GM21423 (cell line): ENCODE measurements at regions not wholly inside any gene's neighbourhood (a gene's known extent, or its start where the extent isn't known, plus 50 kb on each side); places are given as distances from the start of the nearest gene placed in this dataset.

Experiments
- ATAC-seq: cut with Tn5 transposase; IDR thresholded peaks from one replicate; pipeline ENCODE4 v1.9.1; 2021; ENCODE audit warnings: mild to moderate bottlenecking, moderate library complexity; ENCODE audit not compliant: unreplicated experiment

DNA sequence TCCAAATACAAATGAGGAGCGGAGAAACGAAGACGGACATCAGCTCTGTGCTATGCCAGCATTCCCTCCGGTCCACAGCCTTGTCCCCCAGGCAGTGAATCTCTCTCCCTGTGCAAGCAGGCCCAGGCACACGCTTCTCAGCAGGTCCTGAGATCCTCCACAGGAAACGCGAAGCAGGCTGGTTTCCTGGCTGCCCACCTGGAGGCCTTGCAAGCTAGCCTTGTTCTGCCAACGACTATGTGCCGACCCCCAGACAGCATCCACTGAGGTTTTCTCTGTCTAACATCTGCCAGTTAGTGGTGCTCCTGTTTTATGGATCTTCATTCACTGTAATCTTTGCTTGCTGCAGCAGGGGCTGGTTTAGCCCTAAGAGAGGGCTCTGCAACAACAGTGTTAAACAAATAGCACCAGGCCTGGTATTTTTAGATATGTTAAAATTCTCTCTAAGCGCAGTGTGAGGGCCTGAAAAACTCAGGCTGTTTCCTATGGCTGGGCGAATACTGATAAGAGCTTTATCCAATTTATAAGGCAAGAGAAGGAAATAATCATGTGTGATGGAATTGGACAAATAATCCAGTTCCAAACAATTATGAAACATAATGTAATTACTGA is 386.0 kb upstream of the ARID1B start:
- no peak for ATAC-seq

DNA sequence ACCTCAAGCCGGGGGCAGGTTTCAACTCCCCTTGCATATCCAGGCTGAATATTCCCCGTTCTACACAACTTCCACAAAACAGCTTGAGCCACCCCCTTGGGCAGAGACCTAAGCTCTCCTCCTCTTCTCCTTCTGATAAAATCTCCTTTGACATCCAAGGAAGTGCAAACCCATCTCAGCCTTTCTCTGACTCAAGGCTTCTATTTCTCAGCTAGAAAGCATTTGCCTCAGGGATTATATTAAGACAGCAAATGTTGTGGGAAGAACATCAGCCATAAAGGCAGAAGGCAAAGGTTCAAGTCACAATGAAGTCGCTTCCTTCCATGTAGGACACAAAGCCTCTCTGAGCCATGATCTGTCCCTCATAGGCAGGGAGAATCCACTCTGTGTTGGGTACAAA is 386.6 kb upstream of the ARID1B start:
- no peak for ATAC-seq

DNA sequence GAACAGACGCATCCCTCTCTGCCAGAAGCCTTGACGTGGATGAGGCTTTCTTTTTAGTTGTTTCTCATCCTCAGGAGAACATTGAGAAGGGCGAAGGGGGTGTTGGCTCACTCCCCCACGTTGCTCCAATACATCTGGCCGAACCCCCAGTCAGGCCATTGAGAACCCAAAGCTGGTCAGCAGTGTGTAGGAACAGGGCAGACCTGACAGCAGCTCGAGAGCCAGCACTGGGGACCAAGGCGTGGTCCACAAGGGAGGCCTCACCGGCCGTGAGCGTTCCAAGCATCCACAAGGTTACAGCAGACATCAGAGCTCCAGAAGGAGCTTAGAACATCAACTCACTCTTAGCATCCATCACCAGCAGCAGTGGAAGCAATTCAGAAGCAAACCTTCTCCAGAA is 387.9 kb upstream of the ARID1B start:
- ATAC-seq, result no peak

DNA sequence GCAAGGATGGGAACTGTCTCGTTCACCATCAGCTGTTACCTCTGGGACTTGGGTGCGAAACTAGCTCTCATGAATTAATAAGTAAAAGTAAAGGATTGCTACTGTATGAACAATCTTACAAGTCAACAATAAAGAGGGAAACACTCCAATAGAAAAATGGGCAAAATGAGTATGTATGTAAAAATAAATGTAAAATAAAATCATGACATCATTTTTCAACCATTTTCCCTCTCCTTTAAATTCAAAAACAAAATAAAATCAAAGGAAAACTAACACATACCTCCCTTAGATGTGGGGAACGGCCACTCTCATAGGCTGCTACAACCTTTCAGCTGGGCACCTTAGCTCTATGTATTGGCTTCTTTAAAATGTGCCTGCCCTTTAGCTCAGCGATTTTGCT is 389.7 kb upstream of the ARID1B start:
- no peak for ATAC-seq

DNA sequence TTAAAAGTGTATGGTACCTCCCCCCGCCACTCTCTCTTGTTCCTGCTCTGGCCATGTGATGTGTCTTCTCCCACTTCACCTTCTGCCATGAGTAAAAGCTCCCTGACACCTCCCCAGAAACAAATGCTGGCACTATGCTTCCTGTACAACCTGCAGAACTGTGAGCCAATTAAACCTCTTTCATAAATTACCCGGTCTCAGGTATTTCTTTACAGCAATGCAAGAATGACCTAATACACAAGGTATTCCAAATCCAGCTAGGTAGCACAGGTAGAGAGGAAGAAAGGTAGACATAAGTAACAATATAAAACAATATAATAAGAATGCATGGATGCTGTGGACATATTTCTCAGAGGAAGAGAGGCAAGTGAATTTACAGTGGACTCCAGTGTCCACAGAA is 394.1 kb upstream of the ARID1B start:
- no peak for ATAC-seq

DNA sequence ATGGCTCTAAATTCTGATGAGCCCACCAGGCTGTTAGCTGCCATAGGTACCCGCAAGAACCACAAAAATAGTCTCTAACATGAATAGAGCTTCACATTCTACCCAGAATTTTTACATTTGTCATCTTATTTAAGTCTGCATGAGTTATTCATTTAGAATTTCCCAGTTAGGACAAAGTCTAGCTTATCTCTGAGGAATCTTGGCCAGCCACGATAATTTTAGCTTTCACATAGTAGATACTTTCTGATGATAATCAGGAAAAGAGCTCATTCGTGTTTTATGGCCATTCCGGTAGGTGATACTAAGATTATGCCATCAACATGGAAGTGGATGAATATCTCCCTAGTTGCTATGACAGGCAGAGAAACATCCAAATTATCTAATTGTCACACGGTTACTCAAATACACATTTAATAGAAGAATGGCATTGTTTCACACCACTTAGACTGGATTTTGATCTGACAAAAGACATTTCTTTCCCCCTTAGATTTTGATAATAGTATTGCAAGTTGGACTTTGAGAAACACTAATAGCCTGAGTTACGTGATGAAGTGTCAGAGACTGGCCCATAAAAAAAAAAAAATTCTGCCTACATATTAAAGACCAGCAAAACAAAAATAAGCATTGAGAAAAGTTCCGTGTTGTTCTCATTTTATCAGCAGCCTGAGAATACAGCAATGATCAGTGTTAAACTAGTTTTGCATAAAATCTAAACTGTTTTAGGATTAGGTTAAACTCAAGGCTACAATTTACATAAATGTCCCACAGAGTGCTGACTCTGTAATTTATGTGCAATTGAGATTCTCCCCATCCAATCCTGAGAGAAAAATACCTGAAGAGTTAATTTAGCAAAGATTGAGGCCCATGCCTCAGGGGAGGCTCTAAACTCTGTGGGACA is 397.5 kb upstream of the ARID1B start:
- no peak for ATAC-seq

DNA sequence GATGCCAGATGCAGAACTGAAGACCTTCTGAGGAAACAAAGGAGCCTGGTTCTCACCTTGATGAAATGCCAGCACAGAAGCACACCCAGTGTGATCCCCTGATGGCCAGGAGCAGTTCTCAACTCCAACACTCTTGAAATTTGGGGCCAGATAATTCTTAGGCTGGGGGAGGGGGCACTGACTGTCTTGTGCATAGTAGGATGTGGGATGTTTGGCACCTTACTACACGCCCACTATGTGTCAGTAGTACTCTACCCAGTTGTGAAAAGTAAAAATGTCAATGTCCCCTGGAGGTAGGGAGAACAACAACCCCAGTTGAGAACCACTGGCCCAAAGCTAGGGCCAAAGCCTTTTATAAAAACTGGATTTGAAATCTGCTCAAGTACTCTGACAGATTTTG is 398.3 kb upstream of the ARID1B start:
- no peak for ATAC-seq

DNA sequence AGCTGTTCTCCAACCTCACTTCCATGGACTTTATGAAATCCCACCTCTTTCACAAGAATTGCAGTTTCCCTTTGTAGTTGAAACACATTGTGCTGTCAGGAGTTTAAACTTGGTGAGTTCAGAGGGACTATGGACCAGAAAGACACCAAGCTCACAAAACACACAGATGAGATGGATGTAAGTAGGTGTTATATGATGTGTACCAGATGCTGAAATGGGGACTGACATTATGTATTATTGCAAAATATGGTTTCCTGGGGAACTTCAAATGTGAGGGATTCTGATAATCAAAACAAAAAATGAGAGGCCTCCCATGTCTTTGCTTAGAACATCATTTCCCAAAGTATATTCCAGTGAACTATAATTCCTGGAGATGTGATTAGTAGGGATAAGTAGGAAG is 401.1 kb upstream of the ARID1B start:
- ATAC-seq, result no peak

DNA sequence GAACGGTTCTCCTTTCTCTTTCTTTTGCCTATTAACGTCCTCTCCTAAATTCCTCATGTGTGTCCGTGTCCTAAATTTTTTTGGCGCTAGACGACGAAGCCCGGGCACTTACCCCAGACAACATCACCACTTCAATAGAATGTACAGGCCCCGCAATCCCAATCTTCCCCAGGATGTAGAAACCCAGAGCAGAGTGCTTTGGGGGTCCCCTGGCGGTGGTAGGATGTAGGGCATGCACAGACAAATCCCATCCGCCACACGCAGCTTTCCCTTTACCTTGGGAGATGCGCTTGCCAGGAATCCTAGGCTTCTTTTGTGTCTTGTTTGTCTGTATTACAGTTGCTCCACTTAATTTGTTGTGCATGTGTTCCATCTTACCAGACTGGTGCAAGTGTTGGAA is 417.3 kb upstream of the ARID1B start:
- ATAC-seq, result no peak

DNA sequence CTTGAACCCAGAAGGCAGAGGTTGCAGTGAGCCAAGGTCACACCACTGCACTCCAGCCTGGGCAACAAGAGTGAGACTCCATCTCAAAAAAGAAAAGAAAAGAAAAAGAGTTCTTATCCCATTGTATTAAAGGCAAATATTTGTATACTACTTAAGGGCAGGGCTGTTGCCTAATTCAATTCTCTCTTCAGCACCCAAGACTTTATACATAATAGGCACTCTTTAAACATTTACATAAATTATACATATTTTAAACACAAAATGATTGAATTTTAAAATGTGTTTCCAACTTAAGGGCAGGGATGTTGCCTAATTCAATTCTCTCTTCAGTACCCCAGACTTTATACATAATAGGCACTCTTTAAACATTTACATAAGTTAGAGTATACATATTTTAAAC is 424.3 kb upstream of the ARID1B start:
- no peak for ATAC-seq

DNA sequence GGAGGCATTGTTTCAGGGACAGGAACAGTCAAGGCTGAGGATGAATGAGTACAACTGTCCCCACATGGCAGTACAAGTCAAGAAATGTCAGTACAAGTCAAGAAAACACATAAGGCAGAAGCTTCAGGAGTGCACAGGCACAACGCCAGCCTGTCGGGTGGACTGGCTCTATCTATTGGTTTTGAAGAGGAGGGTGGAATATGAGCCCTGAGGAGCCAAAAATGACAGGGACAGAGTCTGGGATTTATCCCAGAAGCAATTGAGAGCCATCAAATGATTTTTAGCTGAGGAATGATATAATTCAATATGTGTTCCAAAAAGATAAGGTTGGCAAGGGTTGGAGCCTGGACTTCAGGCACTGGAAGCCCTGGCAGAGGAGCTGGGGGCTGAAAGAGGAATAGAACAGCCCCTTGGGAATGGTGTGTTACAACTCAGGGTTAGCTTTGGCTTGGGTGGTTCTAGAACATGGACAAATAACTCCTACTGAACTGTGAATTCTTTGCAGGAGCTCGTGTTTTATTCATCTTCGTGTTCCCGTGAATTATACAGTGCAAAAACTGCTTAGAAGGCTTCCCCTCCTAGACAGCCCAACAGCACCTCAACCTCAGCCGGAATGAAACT is 425.7 kb upstream of the ARID1B start:
- ATAC-seq, result no peak

DNA sequence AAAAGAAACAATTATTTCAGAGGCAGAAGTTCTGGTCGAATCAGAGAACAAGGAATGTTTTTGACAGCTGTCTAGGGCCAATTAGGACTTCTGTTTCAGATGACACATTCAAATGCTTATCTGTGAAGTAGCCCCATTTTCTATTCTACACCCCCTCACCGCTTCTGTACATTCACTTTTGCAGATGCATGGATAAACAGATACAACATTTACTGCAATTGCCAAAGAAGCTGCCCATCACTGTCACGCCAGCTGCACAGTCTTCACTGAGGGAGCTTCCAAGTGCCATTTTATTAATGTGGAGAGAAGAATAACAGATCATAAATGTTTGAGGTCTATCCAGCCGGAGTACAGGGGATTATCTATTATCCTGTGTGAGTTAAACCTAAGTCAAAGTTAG is 426.8 kb upstream of the ARID1B start:
- ATAC-seq, result no peak

DNA sequence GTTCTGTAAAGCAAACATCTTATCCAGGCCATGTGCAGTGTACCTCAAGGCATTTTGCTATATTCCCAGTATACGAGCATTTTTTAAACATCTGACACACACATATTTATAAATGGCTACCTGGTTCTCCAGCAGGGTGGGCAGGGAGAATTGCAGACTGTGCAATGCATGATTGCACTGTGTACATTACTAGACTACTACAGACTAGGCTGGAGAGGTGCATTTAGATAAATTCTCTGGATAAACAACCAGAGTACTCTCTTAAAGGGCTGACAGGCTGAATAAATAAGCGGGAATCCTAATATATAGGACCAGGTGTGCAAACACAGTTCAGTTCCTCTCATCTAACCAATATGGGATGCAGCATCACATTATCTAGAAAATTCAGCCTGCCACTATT is 428.3 kb upstream of the ARID1B start:
- ATAC-seq, result no peak

DNA sequence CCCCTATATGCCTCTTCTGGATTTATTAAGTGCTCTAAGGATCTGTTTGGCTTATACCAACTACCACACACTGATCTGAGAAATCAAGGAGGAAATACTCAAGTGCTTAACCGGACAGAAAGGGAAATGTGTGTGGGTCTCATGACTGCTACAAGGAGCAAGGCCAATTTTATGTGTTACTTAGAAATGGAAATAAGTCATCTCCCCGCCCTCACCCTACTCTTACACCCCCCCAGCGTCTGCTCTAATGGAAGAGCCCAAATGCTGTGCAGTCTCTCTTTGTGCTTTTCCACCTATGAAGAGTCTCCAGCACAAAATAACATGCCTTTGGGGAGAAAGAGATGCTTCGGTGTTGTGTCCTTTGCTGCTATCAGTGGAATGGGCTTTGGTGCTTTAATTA is 428.8 kb upstream of the ARID1B start:
- no peak for ATAC-seq

DNA sequence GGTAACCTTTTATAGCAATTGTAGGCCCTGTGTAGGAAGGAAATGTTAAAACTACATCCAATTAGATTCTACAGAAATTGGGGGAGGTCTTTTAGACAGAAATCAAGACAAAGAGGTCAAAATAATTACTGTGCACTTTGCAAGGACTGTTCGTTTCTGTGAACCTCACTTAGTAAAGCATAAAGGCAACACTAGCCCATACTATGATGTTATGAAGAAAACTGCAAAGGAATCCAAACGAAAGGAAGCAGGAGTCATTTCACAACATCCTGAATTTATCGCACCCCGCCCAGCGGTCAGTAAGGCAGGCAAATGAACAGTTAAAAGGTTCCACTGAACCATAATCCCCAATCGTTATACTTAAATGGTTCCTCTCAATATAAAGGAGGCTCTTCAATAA is 429.5 kb upstream of the ARID1B start:
- no peak for ATAC-seq

DNA sequence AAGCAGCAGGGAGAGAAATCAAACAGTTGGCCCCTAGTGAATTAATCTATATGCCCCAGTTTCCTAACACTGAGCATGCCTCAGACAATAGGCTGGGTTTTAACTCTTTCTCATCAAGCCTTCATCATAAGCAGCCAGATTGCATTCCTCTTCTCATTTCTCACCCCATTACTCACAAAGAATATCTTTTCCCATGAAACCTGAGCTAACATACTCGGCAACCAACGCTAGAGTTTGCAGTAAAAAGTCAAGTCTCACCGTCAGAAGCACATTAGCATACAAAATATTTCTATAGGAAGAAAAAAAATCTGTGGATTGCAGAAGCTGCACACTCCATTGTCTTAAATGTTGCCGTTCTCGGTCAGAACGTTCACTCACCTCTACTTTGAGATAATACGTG is 429.9 kb upstream of the ARID1B start:
- ATAC-seq, result no peak

DNA sequence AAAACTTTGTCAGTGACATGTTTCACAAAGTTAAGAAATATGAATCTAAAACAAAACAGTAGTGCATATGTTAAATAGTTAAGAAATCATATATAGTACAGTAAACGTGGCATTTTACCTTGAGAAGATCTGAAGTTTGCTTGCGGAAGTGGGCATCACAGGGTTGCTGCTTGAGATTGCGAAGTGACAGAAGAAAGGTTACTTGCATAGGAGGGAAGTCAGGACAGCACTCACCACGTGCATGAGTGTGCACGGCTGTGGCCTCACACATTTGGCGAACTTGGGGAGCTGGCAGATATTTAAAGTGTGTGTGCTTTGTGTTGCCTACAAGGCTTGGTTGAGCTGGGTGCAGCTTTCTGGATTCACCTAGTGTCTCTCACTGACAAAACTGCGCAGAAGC is 431.5 kb upstream of the ARID1B start:
- ATAC-seq, result no peak

DNA sequence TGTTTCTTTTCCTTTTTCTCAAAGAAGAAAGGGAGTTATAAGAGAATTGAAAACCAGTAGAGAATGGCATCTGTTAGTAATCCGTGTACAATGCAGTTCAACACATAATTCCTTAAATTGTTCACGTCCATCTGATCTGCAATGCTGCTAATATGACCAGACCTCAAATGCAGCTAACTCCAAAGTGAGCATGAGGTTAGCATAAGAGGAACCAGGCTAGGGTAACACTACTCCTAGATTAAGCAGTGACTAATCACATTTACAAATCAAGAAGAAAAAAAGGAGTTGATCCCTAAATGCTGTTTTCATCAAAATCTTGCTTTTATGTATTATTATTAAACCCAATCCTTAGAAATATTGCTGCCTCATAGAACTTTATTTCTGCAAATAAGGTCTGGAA is 432.7 kb upstream of the ARID1B start:
- ATAC-seq, result no peak

DNA sequence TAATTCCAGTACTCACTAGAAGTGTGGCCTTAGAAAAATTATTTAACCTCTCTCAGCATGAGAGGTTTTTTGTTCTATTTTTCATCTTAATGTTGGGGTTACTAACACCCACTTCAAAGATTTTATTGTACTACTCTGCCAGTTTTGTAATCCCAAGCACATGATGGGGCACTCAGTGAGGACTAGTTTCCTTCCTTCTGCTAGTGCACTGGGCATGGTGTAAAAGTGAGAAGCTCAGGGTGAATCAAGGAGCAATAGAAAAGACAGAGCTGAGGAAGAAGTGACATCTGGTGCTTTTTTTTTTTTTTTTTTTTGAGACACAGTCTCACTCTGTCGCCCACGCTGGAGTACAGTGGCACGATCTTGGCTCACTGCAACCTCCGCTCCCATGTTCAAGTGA is 439.4 kb upstream of the ARID1B start:
- ATAC-seq, result no peak

DNA sequence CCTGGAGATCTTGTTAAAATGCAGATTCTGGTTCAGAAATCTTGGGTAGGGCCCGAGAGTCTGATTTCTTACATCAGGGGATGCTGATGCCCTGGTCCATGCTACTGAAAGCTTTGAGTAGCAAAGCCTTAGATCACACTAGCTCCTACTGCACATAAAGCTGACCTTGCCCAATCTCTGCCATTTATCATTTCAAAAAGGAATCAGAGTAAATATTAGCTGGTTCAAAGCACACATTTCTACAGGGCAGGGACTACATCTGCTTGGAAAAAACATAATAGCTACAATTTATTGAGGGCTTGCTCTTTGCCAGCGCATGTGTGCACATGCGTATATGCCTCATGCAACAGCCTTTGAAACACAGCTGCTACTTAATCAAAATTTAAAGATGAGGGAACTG is 440.4 kb upstream of the ARID1B start:
- no peak for ATAC-seq

DNA sequence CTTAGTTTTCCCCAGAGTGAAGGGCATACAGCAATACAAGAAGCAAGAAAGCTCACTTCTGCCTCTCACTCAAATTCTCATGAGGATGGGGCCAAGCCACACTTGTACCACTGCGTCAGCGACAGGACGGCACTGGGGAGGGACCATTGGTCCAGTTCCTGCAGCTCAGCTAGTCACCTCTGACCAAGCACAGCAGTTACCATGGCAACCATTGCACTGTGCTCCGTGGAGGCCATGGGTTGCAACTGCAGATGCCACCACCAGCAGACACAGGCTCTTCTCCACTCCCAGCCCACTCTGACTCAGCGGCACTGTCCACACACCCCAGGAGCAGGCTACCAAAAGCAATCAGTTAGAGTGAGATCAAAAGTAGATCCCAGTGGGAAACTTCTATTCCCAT is 441.1 kb upstream of the ARID1B start:
- ATAC-seq, result no peak

DNA sequence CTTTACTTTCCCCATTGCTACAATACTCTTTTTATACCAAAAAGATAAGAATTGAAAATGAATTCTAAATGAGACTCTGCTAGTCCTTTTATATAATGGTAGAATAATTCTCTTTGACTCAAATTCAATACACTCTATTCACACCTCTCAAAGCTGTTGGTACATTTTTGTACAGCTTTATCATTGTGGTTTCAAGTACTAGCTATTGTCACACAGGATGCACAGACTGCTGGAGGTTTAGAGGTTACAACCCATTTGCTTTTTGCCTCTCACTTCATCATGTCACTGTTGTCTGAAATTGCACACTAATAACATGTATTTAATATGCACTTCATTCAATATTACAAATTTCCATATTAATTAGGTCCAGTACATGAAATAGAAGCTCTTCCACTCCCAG is 442.2 kb upstream of the ARID1B start:
- no peak for ATAC-seq
